ENCODE measurements at regions not wholly inside any gene's neighbourhood (a gene's known extent, or its start where the extent isn't known, plus 50 kb on each side); places are given as distances from the start of the nearest gene placed in this dataset.

DNA sequence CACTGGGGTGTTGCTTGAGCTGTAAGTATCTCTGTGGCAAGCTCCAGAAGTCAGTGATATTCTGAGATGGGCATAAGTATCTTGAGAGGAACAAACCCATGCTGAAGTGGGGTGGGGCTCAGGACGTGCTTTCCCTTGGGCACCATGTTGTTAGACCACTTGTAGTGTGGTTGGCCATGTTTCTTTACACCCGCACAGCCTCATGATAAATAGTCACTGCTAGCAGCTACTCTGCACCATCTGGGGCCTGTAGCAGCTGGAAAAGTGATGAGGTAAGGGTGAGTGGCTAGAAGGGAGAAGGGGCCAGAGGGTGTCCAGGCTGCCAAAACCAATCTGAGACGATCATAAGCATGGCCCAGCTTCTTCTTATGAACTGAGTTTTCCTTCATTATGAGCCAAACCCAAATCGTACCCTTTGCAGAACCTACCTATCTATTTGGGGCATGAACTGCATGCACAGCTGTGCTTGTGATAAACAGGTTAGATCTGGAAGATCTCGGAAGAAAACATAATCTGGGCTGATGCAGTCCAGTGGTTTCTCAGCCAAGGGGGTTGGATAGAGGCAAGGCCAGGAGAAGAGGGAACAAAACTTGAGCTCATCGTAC lies 91.9 kb upstream of the IRF2BP2 start:
- no peak for DNase-seq (ENCODE audit: low spot score)
- TF ChIP-seq, protein P1, sequence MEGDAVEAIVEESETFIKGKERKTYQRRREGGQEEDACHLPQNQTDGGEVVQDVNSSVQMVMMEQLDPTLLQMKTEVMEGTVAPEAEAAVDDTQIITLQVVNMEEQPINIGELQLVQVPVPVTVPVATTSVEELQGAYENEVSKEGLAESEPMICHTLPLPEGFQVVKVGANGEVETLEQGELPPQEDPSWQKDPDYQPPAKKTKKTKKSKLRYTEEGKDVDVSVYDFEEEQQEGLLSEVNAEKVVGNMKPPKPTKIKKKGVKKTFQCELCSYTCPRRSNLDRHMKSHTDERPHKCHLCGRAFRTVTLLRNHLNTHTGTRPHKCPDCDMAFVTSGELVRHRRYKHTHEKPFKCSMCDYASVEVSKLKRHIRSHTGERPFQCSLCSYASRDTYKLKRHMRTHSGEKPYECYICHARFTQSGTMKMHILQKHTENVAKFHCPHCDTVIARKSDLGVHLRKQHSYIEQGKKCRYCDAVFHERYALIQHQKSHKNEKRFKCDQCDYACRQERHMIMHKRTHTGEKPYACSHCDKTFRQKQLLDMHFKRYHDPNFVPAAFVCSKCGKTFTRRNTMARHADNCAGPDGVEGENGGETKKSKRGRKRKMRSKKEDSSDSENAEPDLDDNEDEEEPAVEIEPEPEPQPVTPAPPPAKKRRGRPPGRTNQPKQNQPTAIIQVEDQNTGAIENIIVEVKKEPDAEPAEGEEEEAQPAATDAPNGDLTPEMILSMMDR (IDR thresholded peaks at IDR 0.05), result no peak
- ATAC-seq (ENCODE audit: low FRiP score), result peak; percentile 30

DNA sequence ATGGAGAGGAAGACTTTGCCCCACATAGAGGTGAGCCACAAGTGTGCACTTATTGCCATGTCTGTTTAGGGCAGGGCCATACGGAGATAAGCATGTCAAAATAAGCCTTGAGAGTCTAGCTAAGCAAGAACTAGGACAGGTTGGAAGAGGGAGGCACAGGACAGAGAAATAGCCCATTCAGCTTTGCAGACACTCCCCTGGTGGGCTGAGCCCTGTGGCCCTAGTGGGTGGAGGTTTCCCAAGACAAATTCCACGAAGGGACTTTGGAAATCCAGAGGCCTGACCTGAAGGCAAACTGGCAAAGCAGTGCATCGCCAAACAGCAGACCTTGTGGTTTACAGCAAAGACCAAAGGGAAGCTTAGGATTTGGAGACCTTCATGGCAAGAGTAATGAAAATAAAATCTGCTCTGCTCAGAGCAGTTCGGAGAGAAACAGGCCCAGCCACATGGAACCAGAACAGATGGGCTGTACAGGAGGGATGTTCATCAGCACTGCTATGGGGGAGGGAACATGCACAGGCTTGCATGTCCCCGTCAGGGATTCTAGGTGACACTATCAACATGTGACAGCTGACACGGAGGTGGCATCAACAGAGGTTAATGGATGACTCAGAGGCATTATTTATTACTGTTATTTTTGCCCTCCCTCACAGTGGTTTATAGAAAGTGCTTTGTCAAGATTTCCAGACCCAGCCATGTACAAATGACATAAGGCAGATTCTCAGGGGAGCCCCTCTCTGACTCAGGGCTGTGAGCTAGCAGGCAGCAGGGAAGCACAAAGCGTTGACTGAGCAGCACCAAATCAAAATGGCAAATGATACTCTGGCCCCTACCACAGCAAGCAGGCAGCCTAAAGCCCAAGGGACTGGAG lies 90.1 kb upstream of the IRF2BP2 start:
- DNase-seq (ENCODE audit: low spot score) (no peak), ATAC-seq (ENCODE audit: low FRiP score) (no peak)
- TF ChIP-seq, protein P1 (IDR thresholded peaks at IDR 0.05), result no peak

DNA sequence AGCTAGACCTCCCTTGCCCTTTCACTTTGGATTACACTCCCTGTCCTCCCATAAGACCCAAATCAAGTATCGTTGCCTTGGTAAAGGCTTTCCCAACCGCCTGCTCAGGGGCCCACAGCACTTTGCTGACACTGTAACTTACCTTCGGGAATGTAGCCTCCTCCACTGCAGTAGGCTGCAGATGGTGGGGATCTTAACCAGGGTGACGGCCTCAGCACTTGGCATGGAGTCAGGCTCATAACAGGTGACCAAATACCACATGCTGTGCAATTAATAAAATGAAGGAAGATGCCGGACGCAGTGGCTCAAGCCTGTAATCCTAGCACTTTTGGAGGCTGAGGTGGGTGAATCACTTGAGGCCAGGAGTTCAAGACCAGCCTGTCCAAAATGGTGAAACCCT lies 88.7 kb upstream of the IRF2BP2 start:
- ATAC-seq (ENCODE audit: low FRiP score) (no peak), DNase-seq (ENCODE audit: low spot score) (no peak)
- TF ChIP-seq, protein P1 (IDR thresholded peaks at IDR 0.05), result no peak

DNA sequence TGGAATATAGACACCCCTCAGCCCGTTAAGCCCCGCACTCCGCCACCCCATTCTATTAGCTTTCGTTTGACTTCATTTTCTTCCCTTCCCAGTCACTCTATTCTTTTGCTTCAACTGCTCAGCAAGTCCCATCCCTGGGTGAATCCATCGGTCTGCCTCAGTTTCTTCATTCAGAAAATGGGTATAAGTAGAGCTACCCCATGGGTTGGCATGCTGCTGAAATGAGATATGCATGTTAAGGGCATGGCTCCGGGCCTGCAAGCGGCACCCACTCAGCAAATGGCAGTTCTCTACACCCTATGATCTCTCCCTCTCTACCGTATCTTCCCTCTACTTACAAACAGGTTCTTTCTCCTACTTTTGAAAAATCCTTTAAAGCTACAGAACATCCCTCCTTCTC lies 87.8 kb upstream of the IRF2BP2 start:
- TF ChIP-seq, protein P1 (IDR thresholded peaks at IDR 0.05), result no peak
- DNase-seq (ENCODE audit: low spot score) (no peak), ATAC-seq (ENCODE audit: low FRiP score) (no peak)

DNA sequence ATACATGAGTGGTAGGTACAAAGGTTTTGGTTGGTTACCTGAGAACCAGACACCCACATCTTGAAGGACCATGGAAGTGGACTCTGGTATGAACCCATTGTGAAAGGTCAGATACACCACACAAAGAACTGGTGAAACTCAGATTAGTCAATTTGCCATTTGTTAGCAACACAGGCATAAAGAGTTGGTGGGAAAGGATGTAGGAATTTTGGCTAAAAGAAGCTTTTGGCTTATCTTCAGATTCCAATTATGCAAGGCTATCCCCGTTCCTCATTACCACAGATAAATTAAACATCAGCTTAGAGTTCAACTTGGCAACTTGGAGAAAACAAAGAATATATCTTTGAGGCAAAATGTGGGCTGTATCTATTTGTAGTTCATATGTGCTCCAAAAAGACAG lies 87.0 kb upstream of the IRF2BP2 start:
- ATAC-seq (ENCODE audit: low FRiP score) (no peak), DNase-seq (ENCODE audit: low spot score) (no peak)
- TF ChIP-seq, protein P1 (IDR thresholded peaks at IDR 0.05), result no peak

DNA sequence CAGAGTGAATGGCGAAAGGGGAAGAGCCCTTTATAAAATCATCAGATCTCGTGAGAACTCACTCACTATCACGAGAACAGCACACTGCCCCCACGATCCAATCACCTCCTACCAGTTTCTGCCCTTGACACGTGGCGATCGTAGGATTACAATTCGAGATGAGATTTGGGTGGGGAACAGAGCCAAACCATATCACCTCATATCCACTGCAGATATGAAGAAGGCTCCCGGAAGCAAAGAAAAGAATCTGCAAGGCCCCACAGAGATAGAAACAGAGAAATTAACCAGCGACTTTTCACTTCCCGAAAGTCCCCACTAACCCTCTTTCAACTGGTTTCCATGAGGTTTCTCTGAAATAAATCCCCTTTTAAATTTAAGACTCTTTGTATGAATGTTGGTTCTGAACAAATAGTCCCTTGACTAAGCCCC lies 86.2 kb upstream of the IRF2BP2 start:
- TF ChIP-seq, protein P1 (IDR thresholded peaks at IDR 0.05), result no peak
- ATAC-seq (ENCODE audit: low FRiP score) (no peak), DNase-seq (ENCODE audit: low spot score) (no peak)

DNA sequence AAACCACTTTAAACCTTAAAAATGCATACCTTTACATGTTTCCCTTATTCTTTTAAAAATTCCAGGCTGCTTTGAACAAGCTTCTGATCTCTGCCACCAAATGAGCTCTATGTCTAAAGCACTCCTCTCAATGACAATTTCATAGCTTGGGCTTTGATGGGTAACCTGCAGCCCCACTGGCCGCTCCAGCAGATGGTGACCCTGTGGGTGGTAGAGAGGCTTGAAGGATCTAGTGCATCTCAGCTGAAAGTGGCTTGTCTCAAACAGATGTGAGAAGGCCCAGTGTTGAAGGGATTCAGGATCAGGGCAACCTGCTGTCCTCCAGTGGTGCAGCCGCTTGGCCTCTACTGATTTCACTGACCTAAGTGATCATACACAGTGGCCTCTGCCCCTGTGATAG lies 84.7 kb upstream of the IRF2BP2 start:
- no peak for ATAC-seq (ENCODE audit: low FRiP score)
- no peak for DNase-seq (ENCODE audit: low spot score)
- TF ChIP-seq, protein P1 (IDR thresholded peaks at IDR 0.05), result no peak
